ENCODE measurements at regions not wholly inside any gene's neighbourhood (a gene's known extent, or its start where the extent isn't known, plus 50 kb on each side); places are given as distances from the start of the nearest gene placed in this dataset.

DNA sequence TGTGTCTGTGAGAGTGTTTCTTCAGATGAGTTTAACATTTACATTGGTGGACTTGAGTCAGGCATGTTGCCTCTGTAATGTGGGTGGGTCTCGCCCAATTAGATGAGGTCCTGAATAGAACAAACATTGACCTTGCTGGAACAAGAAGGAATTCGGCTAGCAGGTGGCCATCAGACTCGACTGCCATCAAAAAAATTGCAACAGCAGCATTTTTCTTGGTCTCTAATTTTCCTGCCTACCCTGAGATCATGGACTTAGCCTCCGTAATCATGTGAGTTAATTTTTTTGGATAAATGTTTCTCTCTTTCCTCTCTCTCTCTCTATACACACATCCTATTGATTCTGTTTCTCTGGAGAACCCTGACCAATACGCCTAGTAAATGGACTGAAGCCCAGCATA, 83.8 kb upstream of the ST6GAL2 start:
- POLR2A ChIA-PET = no interaction called here
- no peak for TF ChIP-seq NFE2L1 (CRISPR knock-in tag; IDR thresholded peaks at IDR 0.05)
- no peak for TF ChIP-seq ZNF138 (CRISPR knock-in tag; conservative IDR thresholded peaks at IDR 0.05)
- TF ChIP-seq, protein P1, sequence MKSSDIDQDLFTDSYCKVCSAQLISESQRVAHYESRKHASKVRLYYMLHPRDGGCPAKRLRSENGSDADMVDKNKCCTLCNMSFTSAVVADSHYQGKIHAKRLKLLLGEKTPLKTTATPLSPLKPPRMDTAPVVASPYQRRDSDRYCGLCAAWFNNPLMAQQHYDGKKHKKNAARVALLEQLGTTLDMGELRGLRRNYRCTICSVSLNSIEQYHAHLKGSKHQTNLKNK (CRISPR knock-in tag; IDR thresholded peaks at IDR 0.05) = no peak
- TF ChIP-seq, protein P2, sequence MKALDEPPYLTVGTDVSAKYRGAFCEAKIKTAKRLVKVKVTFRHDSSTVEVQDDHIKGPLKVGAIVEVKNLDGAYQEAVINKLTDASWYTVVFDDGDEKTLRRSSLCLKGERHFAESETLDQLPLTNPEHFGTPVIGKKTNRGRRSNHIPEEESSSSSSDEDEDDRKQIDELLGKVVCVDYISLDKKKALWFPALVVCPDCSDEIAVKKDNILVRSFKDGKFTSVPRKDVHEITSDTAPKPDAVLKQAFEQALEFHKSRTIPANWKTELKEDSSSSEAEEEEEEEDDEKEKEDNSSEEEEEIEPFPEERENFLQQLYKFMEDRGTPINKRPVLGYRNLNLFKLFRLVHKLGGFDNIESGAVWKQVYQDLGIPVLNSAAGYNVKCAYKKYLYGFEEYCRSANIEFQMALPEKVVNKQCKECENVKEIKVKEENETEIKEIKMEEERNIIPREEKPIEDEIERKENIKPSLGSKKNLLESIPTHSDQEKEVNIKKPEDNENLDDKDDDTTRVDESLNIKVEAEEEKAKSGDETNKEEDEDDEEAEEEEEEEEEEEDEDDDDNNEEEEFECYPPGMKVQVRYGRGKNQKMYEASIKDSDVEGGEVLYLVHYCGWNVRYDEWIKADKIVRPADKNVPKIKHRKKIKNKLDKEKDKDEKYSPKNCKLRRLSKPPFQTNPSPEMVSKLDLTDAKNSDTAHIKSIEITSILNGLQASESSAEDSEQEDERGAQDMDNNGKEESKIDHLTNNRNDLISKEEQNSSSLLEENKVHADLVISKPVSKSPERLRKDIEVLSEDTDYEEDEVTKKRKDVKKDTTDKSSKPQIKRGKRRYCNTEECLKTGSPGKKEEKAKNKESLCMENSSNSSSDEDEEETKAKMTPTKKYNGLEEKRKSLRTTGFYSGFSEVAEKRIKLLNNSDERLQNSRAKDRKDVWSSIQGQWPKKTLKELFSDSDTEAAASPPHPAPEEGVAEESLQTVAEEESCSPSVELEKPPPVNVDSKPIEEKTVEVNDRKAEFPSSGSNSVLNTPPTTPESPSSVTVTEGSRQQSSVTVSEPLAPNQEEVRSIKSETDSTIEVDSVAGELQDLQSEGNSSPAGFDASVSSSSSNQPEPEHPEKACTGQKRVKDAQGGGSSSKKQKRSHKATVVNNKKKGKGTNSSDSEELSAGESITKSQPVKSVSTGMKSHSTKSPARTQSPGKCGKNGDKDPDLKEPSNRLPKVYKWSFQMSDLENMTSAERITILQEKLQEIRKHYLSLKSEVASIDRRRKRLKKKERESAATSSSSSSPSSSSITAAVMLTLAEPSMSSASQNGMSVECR (CRISPR knock-in tag; IDR thresholded peaks at IDR 0.05; ENCODE audit: borderline replicate concordance) = no peak
- CTCF ChIA-PET = no interaction called here
- peaks cover 6% of the 10 kb centered on the region; the same call in 1 of the 2 replicates for H3K4me1 Mint-ChIP-seq
- no peaks in the 10 kb centered on the region for H3K27me3 Mint-ChIP-seq (ENCODE audit: low read depth)
- DNase-seq (ENCODE audit: low spot score) = no peak
- no peaks in the 10 kb centered on the region for H3K36me3 Mint-ChIP-seq
- H3K4me3 Mint-ChIP-seq = no peak overlapping the region
- no peak overlapping the region for H3K27ac Mint-ChIP-seq
- peaks cover 12% of the 10 kb centered on the region for H3K9me3 Mint-ChIP-seq
- no peak for ATAC-seq

DNA sequence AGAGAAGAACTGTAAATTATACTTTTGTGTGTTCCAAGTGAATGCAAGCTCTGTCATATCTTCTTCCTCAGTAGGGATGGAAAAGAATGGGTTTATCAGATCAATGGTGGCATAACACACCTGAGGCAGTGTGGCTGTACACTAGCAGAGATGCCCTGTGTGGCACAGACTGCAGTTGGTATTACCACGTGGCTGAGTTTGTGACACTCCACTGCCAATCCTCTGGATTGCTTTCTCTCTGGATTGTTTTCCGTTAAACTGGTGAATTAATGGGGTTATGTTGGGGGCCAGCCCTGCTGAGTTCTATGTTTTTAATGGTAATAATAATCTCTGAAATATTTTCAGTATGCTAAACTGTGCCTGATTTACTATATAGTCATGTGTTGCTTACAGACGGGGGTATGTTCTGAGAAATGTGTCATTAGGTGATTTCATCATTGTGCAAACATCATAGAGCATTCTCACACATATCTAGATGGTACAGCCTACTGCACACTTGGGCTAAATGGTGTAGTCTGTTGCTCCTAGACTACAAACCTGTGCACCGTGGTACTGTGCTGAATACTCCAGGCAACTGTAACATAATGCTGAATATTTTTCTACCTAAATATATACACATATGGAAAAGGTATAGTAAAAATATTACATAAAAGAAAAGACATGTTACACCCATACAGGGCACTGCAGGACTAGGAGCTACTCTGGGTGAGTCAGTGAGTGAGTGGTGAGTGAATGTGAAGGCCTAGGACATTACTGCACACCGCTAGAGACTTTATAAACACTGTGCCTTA, 84.7 kb upstream of the ST6GAL2 start:
- H3K9me3 Mint-ChIP-seq = peaks cover 12% of the 10 kb centered on the region
- POLR2A ChIA-PET = no interaction called here
- H3K4me1 Mint-ChIP-seq = peaks cover 2% of the 10 kb centered on the region; the same call in 1 of the 2 replicates
- CTCF ChIA-PET = no interaction called here
- H3K27ac Mint-ChIP-seq = no peak overlapping the region
- ATAC-seq (no peak), DNase-seq (ENCODE audit: low spot score) (no peak)
- no peak overlapping the region for H3K4me3 Mint-ChIP-seq
- no peaks in the 10 kb centered on the region for H3K27me3 Mint-ChIP-seq (ENCODE audit: low read depth)
- H3K36me3 Mint-ChIP-seq = no peaks in the 10 kb centered on the region
- TF ChIP-seq SP1 (CRISPR knock-in tag; conservative IDR thresholded peaks at IDR 0.05) (no peak), GTF2I (CRISPR knock-in tag; conservative IDR thresholded peaks at IDR 0.05) (no peak)
- TF ChIP-seq, protein P2 (CRISPR knock-in tag; IDR thresholded peaks at IDR 0.05; ENCODE audit: borderline replicate concordance) = no peak
- TF ChIP-seq, protein P3, sequence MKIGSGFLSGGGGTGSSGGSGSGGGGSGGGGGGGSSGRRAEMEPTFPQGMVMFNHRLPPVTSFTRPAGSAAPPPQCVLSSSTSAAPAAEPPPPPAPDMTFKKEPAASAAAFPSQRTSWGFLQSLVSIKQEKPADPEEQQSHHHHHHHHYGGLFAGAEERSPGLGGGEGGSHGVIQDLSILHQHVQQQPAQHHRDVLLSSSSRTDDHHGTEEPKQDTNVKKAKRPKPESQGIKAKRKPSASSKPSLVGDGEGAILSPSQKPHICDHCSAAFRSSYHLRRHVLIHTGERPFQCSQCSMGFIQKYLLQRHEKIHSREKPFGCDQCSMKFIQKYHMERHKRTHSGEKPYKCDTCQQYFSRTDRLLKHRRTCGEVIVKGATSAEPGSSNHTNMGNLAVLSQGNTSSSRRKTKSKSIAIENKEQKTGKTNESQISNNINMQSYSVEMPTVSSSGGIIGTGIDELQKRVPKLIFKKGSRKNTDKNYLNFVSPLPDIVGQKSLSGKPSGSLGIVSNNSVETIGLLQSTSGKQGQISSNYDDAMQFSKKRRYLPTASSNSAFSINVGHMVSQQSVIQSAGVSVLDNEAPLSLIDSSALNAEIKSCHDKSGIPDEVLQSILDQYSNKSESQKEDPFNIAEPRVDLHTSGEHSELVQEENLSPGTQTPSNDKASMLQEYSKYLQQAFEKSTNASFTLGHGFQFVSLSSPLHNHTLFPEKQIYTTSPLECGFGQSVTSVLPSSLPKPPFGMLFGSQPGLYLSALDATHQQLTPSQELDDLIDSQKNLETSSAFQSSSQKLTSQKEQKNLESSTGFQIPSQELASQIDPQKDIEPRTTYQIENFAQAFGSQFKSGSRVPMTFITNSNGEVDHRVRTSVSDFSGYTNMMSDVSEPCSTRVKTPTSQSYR (CRISPR knock-in tag; IDR thresholded peaks at IDR 0.05) = no peak
- TF ChIP-seq, protein P4, sequence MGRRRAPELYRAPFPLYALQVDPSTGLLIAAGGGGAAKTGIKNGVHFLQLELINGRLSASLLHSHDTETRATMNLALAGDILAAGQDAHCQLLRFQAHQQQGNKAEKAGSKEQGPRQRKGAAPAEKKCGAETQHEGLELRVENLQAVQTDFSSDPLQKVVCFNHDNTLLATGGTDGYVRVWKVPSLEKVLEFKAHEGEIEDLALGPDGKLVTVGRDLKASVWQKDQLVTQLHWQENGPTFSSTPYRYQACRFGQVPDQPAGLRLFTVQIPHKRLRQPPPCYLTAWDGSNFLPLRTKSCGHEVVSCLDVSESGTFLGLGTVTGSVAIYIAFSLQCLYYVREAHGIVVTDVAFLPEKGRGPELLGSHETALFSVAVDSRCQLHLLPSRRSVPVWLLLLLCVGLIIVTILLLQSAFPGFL (CRISPR knock-in tag; IDR thresholded peaks at IDR 0.05; ENCODE audit: borderline replicate concordance) = no peak
- TF ChIP-seq, protein P5, sequence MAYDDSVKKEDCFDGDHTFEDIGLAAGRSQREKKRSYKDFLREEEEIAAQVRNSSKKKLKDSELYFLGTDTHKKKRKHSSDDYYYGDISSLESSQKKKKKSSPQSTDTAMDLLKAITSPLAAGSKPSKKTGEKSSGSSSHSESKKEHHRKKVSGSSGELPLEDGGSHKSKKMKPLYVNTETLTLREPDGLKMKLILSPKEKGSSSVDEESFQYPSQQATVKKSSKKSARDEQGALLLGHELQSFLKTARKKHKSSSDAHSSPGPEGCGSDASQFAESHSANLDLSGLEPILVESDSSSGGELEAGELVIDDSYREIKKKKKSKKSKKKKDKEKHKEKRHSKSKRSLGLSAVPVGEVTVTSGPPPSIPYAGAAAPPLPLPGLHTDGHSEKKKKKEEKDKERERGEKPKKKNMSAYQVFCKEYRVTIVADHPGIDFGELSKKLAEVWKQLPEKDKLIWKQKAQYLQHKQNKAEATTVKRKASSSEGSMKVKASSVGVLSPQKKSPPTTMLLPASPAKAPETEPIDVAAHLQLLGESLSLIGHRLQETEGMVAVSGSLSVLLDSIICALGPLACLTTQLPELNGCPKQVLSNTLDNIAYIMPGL (CRISPR knock-in tag; IDR thresholded peaks at IDR 0.05) = no peak
- TF ChIP-seq, protein P6, sequence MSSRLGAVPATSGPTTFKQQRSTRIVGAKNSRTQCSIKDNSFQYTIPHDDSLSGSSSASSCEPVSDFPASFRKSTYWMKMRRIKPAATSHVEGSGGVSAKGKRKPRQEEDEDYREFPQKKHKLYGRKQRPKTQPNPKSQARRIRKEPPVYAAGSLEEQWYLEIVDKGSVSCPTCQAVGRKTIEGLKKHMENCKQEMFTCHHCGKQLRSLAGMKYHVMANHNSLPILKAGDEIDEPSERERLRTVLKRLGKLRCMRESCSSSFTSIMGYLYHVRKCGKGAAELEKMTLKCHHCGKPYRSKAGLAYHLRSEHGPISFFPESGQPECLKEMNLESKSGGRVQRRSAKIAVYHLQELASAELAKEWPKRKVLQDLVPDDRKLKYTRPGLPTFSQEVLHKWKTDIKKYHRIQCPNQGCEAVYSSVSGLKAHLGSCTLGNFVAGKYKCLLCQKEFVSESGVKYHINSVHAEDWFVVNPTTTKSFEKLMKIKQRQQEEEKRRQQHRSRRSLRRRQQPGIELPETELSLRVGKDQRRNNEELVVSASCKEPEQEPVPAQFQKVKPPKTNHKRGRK (CRISPR knock-in tag; IDR thresholded peaks at IDR 0.05; ENCODE audit: borderline replicate concordance) = no peak
- TF ChIP-seq, protein P7, sequence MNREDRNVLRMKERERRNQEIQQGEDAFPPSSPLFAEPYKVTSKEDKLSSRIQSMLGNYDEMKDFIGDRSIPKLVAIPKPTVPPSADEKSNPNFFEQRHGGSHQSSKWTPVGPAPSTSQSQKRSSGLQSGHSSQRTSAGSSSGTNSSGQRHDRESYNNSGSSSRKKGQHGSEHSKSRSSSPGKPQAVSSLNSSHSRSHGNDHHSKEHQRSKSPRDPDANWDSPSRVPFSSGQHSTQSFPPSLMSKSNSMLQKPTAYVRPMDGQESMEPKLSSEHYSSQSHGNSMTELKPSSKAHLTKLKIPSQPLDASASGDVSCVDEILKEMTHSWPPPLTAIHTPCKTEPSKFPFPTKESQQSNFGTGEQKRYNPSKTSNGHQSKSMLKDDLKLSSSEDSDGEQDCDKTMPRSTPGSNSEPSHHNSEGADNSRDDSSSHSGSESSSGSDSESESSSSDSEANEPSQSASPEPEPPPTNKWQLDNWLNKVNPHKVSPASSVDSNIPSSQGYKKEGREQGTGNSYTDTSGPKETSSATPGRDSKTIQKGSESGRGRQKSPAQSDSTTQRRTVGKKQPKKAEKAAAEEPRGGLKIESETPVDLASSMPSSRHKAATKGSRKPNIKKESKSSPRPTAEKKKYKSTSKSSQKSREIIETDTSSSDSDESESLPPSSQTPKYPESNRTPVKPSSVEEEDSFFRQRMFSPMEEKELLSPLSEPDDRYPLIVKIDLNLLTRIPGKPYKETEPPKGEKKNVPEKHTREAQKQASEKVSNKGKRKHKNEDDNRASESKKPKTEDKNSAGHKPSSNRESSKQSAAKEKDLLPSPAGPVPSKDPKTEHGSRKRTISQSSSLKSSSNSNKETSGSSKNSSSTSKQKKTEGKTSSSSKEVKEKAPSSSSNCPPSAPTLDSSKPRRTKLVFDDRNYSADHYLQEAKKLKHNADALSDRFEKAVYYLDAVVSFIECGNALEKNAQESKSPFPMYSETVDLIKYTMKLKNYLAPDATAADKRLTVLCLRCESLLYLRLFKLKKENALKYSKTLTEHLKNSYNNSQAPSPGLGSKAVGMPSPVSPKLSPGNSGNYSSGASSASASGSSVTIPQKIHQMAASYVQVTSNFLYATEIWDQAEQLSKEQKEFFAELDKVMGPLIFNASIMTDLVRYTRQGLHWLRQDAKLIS (CRISPR knock-in tag; IDR thresholded peaks at IDR 0.05; ENCODE audit: borderline replicate concordance) = no peak
